HCT116 (cell line): ENCODE measurements at regions not wholly inside any gene's neighbourhood (a gene's known extent, or its start where the extent isn't known, plus 50 kb on each side); places are given as distances from the start of the nearest gene placed in this dataset.

ENCODE experiments used
- ATAC-seq: fragments of 200-7000 bp; cut with Tn5 transposase; 2 replicates; pipeline ENCODE4 v1.9.1; 2020; ENCODE audit warnings: mild to moderate bottlenecking, moderate library complexity
- BruUV-seq: library from RNA; stranded (reverse); fragments of 400-500 nt; replicated peaks from 2 replicates; lab custom pipeline; 2021; lab: Mats Ljungman, UMichigan
- CTCF ChIA-PET: fragments of 300-600 bp; sonication (Branson Sonifier 250); formaldehyde crosslinking; loops from one replicate; lab custom pipeline; 2021; ENCODE audit warnings: antibody characterized with exemption; lab: Charles Lee
- POLR2A ChIA-PET: fragments of 300-600, 350-600 bp; sonication (Branson Sonifier 250); formaldehyde crosslinking; loops from one replicate; lab custom pipeline; 2021; ENCODE audit warnings: antibody characterized with exemption; lab: Charles Lee
- RAD21 ChIA-PET, 2 experiments: fragments of 300-600 bp; sonication (Branson Sonifier 250); formaldehyde crosslinking; loops; one replicate each; lab custom pipeline; 2023; ENCODE audit warnings: low total read pairs in 2 of 2; ENCODE audit not compliant: uncharacterized antibody in 2 of 2, unreplicated experiment in 2 of 2, low non-redundant PET in 1 of 2; lab: Charles Lee
- DNase-seq: peaks from one replicate; pipeline ENCODE4 v3.0.0-alpha.2; 2010; ENCODE audit warnings: low read depth, low spot score
- H2AFZ ChIP-seq: fragments of 200-600 bp; shearing (Covaris generic), sonication (generic); 2 replicates; pipeline ENCODE4 v1.6.1; 2017; ENCODE audit warnings: low read depth, mixed run types, mixed read lengths, antibody characterized with exemption, low read length; ENCODE audit not compliant: poor library complexity, severe bottlenecking
- H3K27ac ChIP-seq: 2 replicates; pipeline ENCODE4 v1.5.1; 2012; ENCODE audit warnings: low read depth, low read length
- H3K27me3 ChIP-seq: fragments of 200-600 bp; sonication (generic); 2 replicates; pipeline ENCODE4 v1.6.1; 2016; ENCODE audit warnings: mixed run types, low read length, mixed read lengths; ENCODE audit not compliant: insufficient read depth
- H3K36me3 ChIP-seq, 2 experiments: fragments of 200-500 bp in 1 of 2; fragments of 200-600 bp in 1 of 2; sonication (Bioruptor generic) in 1 of 2; sonication (generic) in 1 of 2; 2 replicates each; pipeline versions ENCODE4 v1.5.1 to v1.6.1; 2014 to 2016; ENCODE audit warnings: low read length in 2 of 2, inconsistent platforms in 1 of 2, mixed read lengths in 1 of 2, mixed run types in 1 of 2; ENCODE audit not compliant: insufficient read depth in 2 of 2, control insufficient read depth in 1 of 2
- H3K4me1 ChIP-seq, 2 experiments: fragments of 200-600 bp in 1 of 2; sonication (generic) in 1 of 2; 2 replicates each; pipeline versions ENCODE4 v1.5.1 to v1.6.1; 2012 to 2017; ENCODE audit warnings: low read length in 2 of 2, inconsistent platforms in 1 of 2, mild to moderate bottlenecking in 1 of 2, mixed read lengths in 1 of 2, mixed run types in 1 of 2, moderate library complexity in 1 of 2; ENCODE audit not compliant: insufficient read depth in 2 of 2, control insufficient read depth in 1 of 2
- H3K4me2 ChIP-seq: fragments of 200-600 bp; sonication (generic); 2 replicates; pipeline ENCODE4 v1.6.1; 2017; ENCODE audit warnings: mixed run types, low read length, mixed read lengths
- H3K4me3 ChIP-seq, 2 experiments: fragments of 200-600 bp in 1 of 2; sonication (generic) in 1 of 2; replicated peaks in 1 of 2; 2 replicates each; pipeline ENCODE4 v1.5.1; 2011 to 2016; ENCODE audit warnings: low read length in 2 of 2, control low read depth in 1 of 2, low read depth in 1 of 2, mild to moderate bottlenecking in 1 of 2, mixed read lengths in 1 of 2, mixed run types in 1 of 2
- H3K79me2 ChIP-seq: fragments of 200-600 bp; sonication (generic); 2 replicates; pipeline ENCODE4 v1.6.1; 2017; ENCODE audit warnings: mild to moderate bottlenecking, mixed run types, low read length, moderate library complexity, mixed read lengths; ENCODE audit not compliant: insufficient read depth
- H3K9ac ChIP-seq: fragments of 200-600 bp; sonication (generic); 2 replicates; pipeline ENCODE4 v1.6.1; 2016; ENCODE audit warnings: low read length, mixed read lengths
- H3K9me2 ChIP-seq: fragments of 200-600 bp; sonication (generic), shearing (Covaris generic); 2 replicates; pipeline ENCODE4 v1.6.1; 2017; ENCODE audit warnings: mixed run types, mild to moderate bottlenecking, moderate library complexity; ENCODE audit not compliant: insufficient read depth
- H3K9me3 ChIP-seq, 2 experiments: fragments of 200-500 bp in 1 of 2; fragments of 200-600 bp in 1 of 2; sonication (Bioruptor generic) in 1 of 2; sonication (generic) in 1 of 2; 2 replicates each; pipeline ENCODE4 v1.6.1; 2014 to 2017; ENCODE audit warnings: low read length in 2 of 2, mixed read lengths in 2 of 2, inconsistent platforms in 1 of 2, low read depth in 1 of 2, mild to moderate bottlenecking in 1 of 2, mixed run types in 1 of 2, moderate library complexity in 1 of 2; ENCODE audit not compliant: control insufficient read depth in 1 of 2, insufficient read depth in 1 of 2
- H4K20me1 ChIP-seq: fragments of 200-600 bp; sonication (generic), shearing (Covaris generic); 2 replicates; pipeline ENCODE4 v1.6.1; 2017; ENCODE audit warnings: mixed run types, mild to moderate bottlenecking, moderate library complexity; ENCODE audit not compliant: insufficient read depth
- CBX3 ChIP-seq: IDR thresholded peaks from 2 replicates; pipeline ENCODE4 v1.6.1; 2012; ENCODE audit warnings: low read depth
- CEBPB ChIP-seq: IDR thresholded peaks from 2 replicates; pipeline ENCODE4 v1.6.1; 2012; ENCODE audit warnings: low read depth
- CTCF ChIP-seq, 3 experiments: fragments of 200-600 bp in 1 of 3; sonication (generic) in 1 of 3; IDR thresholded peaks in 2 of 3; conservative IDR thresholded peaks in 1 of 3; 2 replicates each; pipeline ENCODE4 v1.5.1; 2012 to 2017; ENCODE audit warnings: low read depth in 2 of 3, low read length in 2 of 3, antibody characterized with exemption in 1 of 3, borderline replicate concordance in 1 of 3, control low read depth in 1 of 3, mild to moderate bottlenecking in 1 of 3, mixed read lengths in 1 of 3, mixed run types in 1 of 3, moderate library complexity in 1 of 3; ENCODE audit not compliant: insufficient read depth in 1 of 3
- JUND ChIP-seq: IDR thresholded peaks from 2 replicates; pipeline ENCODE4 v1.6.1; 2012
- POLR2AphosphoS5 ChIP-seq: IDR thresholded peaks from 2 replicates; pipeline ENCODE4 v1.6.1; 2011; ENCODE audit warnings: mild to moderate bottlenecking, low read depth, low read length, moderate library complexity
- REST ChIP-seq: IDR thresholded peaks from 2 replicates; pipeline ENCODE4 v1.6.1; 2012; ENCODE audit warnings: low read depth
- SIN3A ChIP-seq: IDR thresholded peaks from 2 replicates; pipeline ENCODE4 v1.6.1; 2012; ENCODE audit warnings: low read depth
- SP1 ChIP-seq: IDR thresholded peaks from 2 replicates; pipeline ENCODE4 v1.6.1; 2012; ENCODE audit warnings: low read depth
- YY1 ChIP-seq: IDR thresholded peaks from 2 replicates; pipeline ENCODE4 v1.6.1; 2011; ENCODE audit warnings: low read length, low read depth, moderate library complexity, mild to moderate bottlenecking; ENCODE audit not compliant: insufficient replicate concordance; ENCODE audit errors: extremely low read depth
- ZBTB33 ChIP-seq: IDR thresholded peaks from 2 replicates; pipeline ENCODE4 v1.6.1; 2011; ENCODE audit warnings: mild to moderate bottlenecking, low read length, moderate library complexity; ENCODE audit not compliant: insufficient replicate concordance; ENCODE audit errors: extremely low read depth
- ZNF274 ChIP-seq: fragments of 200-500 bp; sonication (Bioruptor generic); IDR thresholded peaks from 2 replicates; pipeline ENCODE4 v1.6.1; 2014; ENCODE audit warnings: mild to moderate bottlenecking, low read depth, low read length, inconsistent platforms
- intact Hi-C: fragments of 100-400 bp; cut with micrococcal nuclease; formaldehyde crosslinking; loops from 2 replicates; pipeline ENCODE4 v1.10.0; 2022

GRCh38 chr5:125720348-125720685 is 702.9 kb upstream of the GRAMD2B start (continued):
- TF ChIP-seq REST (no peak), CBX3 (no peak)
- TF ChIP-seq, all 23 proteins: peak for 0

- Histone ChIP-seq H3K4me2 (no peak overlapping the region), H3K79me2 (no peaks in the 10 kb centered on the region), H3K27ac (no peak overlapping the region), H3K36me3 (no peaks in the 10 kb centered on the region), H3K9ac (no peak overlapping the region), H3K4me3 (no peak overlapping the region), H3K27me3 (no peaks in the 10 kb centered on the region), H3K9me3 (no peaks in the 10 kb centered on the region), H4K20me1 (no peaks in the 10 kb centered on the region), H3K9me2 (no peaks in the 10 kb centered on the region), H2AFZ (no peak overlapping the region), H3K4me1 (no peaks in the 10 kb centered on the region; a peak in 1 of 4 replicates)
- CTCF ChIA-PET = no interaction called here
- TF ChIP-seq ZNF274 = no peak
- no peak for TF ChIP-seq JUND
- TF ChIP-seq POLR2AphosphoS5 = no peak
- DNase-seq (no peak), ATAC-seq (no peak)
- RAD21 ChIA-PET = no interaction called here
- BruUV-seq = no TSS peak
- intact Hi-C loops = no loop called here
- POLR2A ChIA-PET = no interaction called here
Observed at GRCh38 chr5:125720721-125721120, 702.5 kb upstream of the GRAMD2B start.

- BruUV-seq = no TSS peak
- TF ChIP-seq SIN3A (no peak), ZBTB33 (no peak), JUND (no peak), YY1 (no peak), CEBPB (no peak), CBX3 (no peak), CTCF (IDR thresholded peaks at IDR 0.05 in 2 of 3, conservative IDR thresholded peaks at IDR 0.05 in 1 of 3; ENCODE audit: borderline replicate concordance in 1 of 3, insufficient read depth in 1 of 3, low read depth in 2 of 3, low read length in 2 of 3) (no peak), ZNF274 (no peak), SP1 (no peak)
Observed at GRCh38 chr5:125722550-125722949, 700.7 kb upstream of the GRAMD2B start.

More at GRCh38 chr5:125722550-125722949, 700.7 kb upstream of the GRAMD2B start:
- Histone ChIP-seq H3K9me2 (no peaks in the 10 kb centered on the region), H3K9ac (no peak overlapping the region), H3K4me1 (no peaks in the 10 kb centered on the region), H3K4me2 (no peak overlapping the region), H3K27me3 (no peaks in the 10 kb centered on the region), H3K27ac (no peak overlapping the region), H3K36me3 (no peaks in the 10 kb centered on the region), H3K4me3 (no peak overlapping the region), H3K79me2 (no peaks in the 10 kb centered on the region), H3K9me3 (no peaks in the 10 kb centered on the region), H2AFZ (no peak overlapping the region), H4K20me1 (no peaks in the 10 kb centered on the region)
- DNase-seq (no peak), ATAC-seq (no peak)
- ChIA-PET POLR2A (no interaction called here), CTCF (no interaction called here), RAD21 (no interaction called here)
- intact Hi-C loops = no loop called here
